Hematopoietic multipotent progenitor cell (in vitro differentiated cells): ENCODE measurements at regions not wholly inside any gene's neighbourhood (a gene's known extent, or its start where the extent isn't known, plus 50 kb on each side); places are given as distances from the start of the nearest gene placed in this dataset.
"Not testable (repeated sequence)": the region's sequence is repeated elsewhere in the genome, so short reads cannot be mapped to it uniquely, and the experiment has no call there.

ENCODE experiments used
- DNase-seq, 3 donors: peaks; one replicate each; pipeline ENCODE4 v3.0.0-alpha.2; 2011 to 2015; ENCODE audit warnings: low read depth in 2 of 3, low spot score in 2 of 3

DNA sequence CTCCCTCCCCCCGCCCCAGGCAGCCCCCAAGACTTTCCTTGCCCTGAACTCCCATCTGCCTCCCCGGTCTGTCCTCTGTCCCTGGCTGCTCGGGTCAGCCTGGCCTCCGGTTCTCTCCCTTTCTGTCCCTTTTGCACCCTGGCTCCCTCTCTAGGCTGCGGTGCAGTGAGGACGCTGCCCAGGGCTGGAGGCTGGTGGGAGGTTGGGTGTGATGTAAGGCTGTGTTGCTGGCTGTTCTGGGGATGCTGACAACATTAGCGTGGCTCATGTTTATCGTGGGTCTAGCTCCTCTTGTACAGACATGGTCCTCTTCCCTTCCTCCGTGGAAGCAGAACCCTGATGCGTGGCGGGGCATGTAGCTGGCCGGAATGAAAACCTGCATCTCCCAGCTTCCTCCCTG is 357.5 kb downstream of the CNTNAP3B start:
- DNase-seq = not testable (repeated sequence)

DNA sequence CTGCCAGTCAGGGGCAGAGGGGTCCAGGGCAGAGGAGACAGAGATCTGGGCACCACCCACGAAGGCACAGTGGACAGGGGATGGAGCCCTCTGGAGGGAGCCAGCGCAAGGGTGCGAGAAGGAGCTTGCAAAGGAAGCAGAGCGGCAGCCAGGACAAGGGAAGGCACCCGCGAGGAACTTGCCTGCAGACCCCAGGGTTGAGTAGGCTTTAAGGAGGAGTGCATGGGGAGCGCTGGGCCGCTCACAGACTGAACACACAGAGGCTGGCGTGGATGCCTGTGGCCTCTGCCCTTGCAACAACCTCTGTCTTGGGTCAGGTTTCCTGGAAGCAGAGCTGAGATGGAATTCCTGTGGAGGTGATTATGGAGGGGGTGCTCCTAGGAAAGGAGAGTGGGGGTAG is 374.4 kb downstream of the CNTNAP3B start:
- DNase-seq = not testable (repeated sequence)

- not testable (repeated sequence) for DNase-seq
These were observed 374.8 kb downstream of the CNTNAP3B start for GRCh38 chr9:41754403-41754802.

DNA sequence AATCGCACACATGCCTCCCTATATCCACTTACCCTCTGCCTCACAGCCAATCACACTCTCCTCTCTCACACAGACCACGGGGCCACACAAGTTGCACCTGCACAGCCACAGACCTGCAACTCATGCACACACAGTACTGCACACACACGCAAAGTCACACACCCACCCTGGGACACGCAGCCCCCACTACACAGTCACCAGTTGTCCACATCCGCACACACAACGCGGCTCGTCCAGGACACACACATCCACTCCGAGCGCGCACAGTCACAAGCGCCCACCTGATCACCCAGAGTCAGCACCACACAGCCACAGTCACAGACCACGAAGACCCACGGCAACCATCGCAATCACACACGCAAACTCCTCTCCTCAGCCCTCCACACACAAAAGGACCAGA is 387.3 kb downstream of the CNTNAP3B start:
- DNase-seq = not testable (repeated sequence)

GRCh38 chr9:41741173-41741572 is 388.1 kb downstream of the CNTNAP3B start:
- not testable (repeated sequence) for DNase-seq

- DNase-seq = not testable (repeated sequence)
These were observed 390.5 kb downstream of the CNTNAP3B start for GRCh38 chr9:41738681-41739080.

- not testable (repeated sequence) for DNase-seq
These were observed 430.0 kb downstream of the CNTNAP3B start for GRCh38 chr9:41699190-41699589.

DNA sequence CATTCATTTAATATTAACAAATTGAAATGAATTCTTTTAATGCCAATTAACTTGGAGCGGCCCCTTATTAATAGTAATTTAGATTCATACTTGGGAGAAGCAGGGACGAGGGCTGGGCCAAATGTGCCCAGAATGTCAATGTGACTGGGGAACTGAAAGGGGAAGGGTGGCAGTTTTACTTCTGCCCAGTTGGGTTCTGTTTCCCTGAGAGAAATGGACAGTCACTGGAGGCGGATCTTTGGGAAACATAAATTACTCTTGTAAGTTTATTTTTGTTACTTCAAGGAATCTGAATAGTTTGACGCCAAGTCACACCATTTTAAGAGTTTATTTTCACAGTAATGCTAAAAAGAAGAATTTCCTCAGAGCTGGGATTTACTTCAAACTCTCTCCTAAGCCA is 432.1 kb downstream of the CNTNAP3B start:
- not testable (repeated sequence) for DNase-seq

GRCh38 chr9:41679312-41679711 is 449.9 kb downstream of the CNTNAP3B start:
- not testable (repeated sequence) for DNase-seq

GRCh38 chr9:41663497-41664036 is 465.7 kb downstream of the CNTNAP3B start:
- DNase-seq = not testable (repeated sequence)

DNA sequence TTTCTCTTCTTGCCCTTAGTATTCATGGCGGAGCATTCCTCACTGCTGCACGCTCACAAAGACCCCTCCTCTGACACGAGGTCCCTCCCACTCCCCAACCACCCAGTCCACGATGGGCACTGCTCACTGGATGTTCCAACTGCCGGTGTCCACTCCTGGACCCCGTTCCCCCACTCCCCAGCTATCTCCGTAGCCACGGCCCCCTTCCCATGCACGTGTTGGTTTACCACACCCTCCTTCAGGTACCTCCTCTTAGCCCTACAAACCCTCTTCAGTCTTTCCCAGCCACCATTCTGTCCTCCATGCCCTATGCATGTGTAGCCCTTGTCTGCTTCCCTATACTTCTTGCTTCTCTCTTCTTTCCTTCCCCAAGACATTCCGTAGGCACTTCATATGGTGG is 469.6 kb upstream of the ZNG1F start:
- not testable (repeated sequence) for DNase-seq

GRCh38 chr9:41658116-41658515 is 469.0 kb upstream of the ZNG1F start:
- DNase-seq = not testable (repeated sequence)

DNA sequence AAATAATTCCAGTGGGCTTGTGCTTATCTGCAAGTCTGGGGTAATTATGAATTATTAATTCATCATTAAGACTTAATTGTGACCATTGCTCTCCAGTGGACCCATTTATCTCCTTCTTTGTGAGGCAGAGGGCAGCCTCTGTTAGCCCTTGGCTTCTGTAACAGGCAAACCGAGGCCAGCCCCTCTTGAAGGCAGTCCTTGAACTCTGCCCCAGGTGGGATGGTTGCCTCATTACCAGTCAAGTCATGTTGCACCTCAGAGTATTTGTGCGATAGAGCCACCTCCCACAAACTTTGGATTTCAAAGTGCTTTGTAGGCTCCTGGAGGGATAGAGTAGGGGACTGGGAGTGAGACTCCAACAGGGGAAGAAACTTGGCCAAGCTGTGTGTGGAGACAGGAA is 468.0 kb upstream of the ZNG1F start:
- DNase-seq = not testable (repeated sequence)

- peak in 2 of 3 donors; percentile 33 to 52 for DNase-seq
These were observed 466.0 kb upstream of the ZNG1F start for GRCh38 chr9:41655071-41655554.

DNA sequence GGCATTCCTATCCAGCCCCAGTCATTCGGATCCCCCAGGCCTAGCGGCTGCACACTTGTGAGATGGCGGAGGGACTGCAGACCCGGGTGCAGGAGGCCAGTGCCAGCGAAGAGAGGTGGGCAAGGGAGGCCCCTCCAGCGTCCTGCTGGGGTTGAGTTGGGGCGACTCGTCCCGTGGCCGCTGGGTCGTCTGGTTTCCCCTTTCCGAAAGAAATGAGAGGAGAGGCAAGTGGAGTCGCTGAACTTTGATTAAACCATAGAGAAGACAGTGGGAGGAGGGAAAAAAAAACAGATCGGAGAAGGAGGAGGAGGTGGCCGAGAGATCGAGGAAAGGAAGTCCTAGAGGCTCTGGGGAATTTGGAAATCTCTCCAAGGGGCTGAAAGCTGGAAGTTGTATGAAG is 465.2 kb upstream of the ZNG1F start:
- DNase-seq = not testable (repeated sequence)

DNA sequence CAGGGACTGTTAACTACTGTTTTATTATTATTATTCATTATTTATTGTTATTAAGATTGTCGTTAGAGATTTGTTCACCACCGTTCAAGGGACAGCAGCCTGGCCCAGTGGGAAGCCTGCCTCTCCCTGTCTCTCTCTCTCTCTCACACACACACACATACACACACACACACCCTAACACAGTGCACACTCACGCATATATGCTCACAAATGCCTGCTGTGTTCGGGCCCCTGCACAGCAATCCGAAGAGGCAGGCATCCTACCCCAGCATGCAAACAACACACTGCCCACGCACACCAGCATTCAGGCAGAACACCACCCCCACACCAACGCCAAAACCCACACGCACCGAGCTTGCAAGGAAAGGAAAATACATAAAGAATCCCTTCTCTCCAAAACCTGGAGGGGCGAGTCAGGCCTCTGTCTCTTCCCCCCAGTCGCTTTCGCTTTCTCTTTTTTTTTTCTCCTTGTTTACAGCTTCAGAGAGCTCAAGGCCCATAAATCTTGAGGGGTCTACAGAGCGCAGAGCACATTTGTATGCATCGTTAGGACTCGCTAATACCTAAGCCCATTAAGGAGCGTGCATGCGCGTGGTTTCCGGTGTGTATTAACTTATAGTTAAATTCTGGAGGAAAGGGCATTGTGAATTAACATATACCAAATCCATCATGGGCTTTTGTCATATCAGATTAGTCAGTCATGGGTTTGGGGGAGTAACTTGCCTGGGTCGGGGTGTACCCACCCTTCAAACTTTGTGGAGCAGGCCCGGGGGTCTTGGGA is 464.6 kb upstream of the ZNG1F start:
- peak in 1 of 3 donors; percentile 3 for DNase-seq

- not testable (repeated sequence) for DNase-seq
These were observed 463.7 kb upstream of the ZNG1F start for GRCh38 chr9:41652800-41653199.

DNA sequence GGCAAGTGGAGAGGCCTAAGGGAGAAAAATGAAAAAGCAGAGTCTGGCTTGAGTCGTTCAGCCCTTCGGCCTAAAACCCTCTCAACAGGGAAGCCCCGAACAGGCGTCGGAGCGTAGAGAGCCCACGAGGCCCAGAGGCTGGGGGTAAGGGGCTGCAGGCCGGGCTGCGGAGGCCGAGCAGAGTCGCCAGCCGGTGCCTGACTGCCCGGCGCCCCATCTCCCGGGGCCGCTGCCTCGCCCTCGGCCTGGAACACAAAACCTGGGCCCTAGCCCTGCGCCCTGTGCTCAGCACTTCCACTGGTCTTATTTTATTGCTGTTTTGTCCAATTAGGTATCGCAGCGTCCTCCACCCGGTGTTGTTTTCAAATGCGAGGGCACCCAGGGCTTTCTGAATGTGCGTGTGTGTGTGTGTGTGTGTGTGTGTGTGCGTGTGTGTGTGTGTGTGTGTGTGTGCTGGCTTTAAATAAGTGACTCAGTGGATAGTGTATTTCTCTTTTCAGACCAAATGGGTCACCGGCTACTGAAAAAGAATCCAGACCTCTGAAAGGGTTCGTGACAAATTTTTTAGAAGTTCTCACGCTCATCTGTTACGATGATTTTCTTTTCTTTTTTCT is 463.1 kb upstream of the ZNG1F start:
- not testable (repeated sequence) for DNase-seq

- not testable (repeated sequence) for DNase-seq
These were observed 461.0 kb upstream of the ZNG1F start for GRCh38 chr9:41650086-41650485.

DNA sequence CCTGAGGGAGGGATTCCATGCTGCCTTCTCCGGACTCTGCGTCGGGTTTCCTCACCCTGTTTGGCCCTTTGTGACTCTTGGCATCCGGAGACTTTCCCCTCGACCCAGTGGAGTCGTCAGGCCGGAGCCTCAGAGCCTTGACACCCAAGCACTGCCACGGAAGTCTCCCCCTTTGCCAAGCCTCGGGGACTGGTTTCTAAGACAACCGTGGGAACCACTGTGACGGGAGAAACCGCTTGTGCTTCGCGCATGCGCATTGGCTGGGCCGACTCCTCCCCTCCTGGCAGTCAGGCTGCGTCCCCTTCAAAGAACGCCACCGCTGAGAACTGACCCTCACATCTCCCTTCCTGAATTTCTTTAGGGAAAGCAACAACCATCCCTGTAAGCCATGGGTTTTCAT is 459.4 kb upstream of the ZNG1F start:
- peak in 1 of 3 donors; percentile 24 for DNase-seq

DNA sequence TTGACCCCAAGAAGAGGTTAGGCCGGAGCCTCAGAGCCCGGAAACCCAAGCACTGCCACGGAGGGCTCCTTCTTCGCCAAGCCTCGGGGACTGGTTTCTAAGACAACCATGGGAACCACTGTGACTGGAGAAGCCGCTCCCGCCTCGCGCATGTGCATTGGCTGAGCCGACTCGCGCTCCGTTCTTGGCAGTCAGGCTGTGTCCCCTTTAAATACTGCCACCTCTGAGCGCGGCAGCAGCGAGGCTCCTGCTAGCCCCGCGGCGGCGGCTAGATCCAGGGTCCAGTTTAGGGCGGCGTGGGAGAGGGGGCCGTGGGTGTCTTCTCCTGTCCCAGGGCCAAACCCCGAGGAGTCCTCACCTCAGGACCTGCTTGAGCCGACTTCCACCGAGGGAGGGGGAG is 457.1 kb upstream of the ZNG1F start:
- DNase-seq = not testable (repeated sequence)
